ENCODE measurements at regions not wholly inside any gene's neighbourhood (a gene's known extent, or its start where the extent isn't known, plus 50 kb on each side); places are given as distances from the start of the nearest gene placed in this dataset.
"Not testable (repeated sequence)": the region's sequence is repeated elsewhere in the genome, so short reads cannot be mapped to it uniquely, and the experiment has no call there.

- Histone ChIP-seq H3K27ac (no peak overlapping the region), H3K4me3 (no peak overlapping the region), H3K27me3 (no peaks in the 10 kb centered on the region), H3K4me1 (no peaks in the 10 kb centered on the region), H3K9me3 (no peaks in the 10 kb centered on the region), H3K36me3 (no peaks in the 10 kb centered on the region)
- intact Hi-C loops (cut with DNase I; ENCODE audit: low total_unique reads) = no loop called here
- no peak for DNase-seq (ENCODE audit: low spot score in 2 of 2)
- no peak for TF ChIP-seq CTCF (IDR thresholded peaks at IDR 0.05)
- TF ChIP-seq POLR2A (IDR thresholded peaks at IDR 0.05) = no peak
- no peak for TF ChIP-seq POLR2AphosphoS5 (IDR thresholded peaks at IDR 0.05)
These were observed 952.5 kb upstream of the CNTN5 start for GRCh38 chr11:98068251-98068650.

GRCh38 chr11:98069147-98069546 lies 951.6 kb upstream of the CNTN5 start:
- intact Hi-C loops (cut with DNase I; ENCODE audit: low total_unique reads); DNase-seq (ENCODE audit: low spot score in 2 of 2); H3K4me1 ChIP-seq; H3K27me3 ChIP-seq; H3K4me3 ChIP-seq; H3K36me3 ChIP-seq; H3K27ac ChIP-seq; H3K9me3 ChIP-seq: not testable (repeated sequence)

- H3K4me3 ChIP-seq = no peak overlapping the region
- no peak overlapping the region for H3K27ac ChIP-seq
- no peaks in the 10 kb centered on the region for H3K9me3 ChIP-seq
- intact Hi-C loops (cut with DNase I; ENCODE audit: low total_unique reads) = no loop called here
- H3K36me3 ChIP-seq = no peaks in the 10 kb centered on the region
- no peaks in the 10 kb centered on the region for H3K27me3 ChIP-seq
- TF ChIP-seq POLR2AphosphoS5 (IDR thresholded peaks at IDR 0.05) (no peak), POLR2A (IDR thresholded peaks at IDR 0.05) (no peak), CTCF (IDR thresholded peaks at IDR 0.05) (no peak)
- no peak for DNase-seq (ENCODE audit: low spot score in 2 of 2)
- H3K4me1 ChIP-seq = no peaks in the 10 kb centered on the region
These were observed 950.9 kb upstream of the CNTN5 start for GRCh38 chr11:98069861-98070260.

- intact Hi-C loops (cut with DNase I; ENCODE audit: low total_unique reads) = no loop called here
- Histone ChIP-seq H3K27ac (no peak overlapping the region), H3K4me3 (no peak overlapping the region), H3K9me3 (no peaks in the 10 kb centered on the region), H3K36me3 (no peaks in the 10 kb centered on the region), H3K4me1 (no peaks in the 10 kb centered on the region), H3K27me3 (no peaks in the 10 kb centered on the region)
- no peak for DNase-seq (ENCODE audit: low spot score in 2 of 2)
- TF ChIP-seq POLR2AphosphoS5 (IDR thresholded peaks at IDR 0.05) = no peak
- TF ChIP-seq CTCF (IDR thresholded peaks at IDR 0.05) = no peak
- TF ChIP-seq POLR2A (IDR thresholded peaks at IDR 0.05) = no peak
These were observed 929.8 kb upstream of the CNTN5 start for GRCh38 chr11:98090861-98091505.

- Histone ChIP-seq H3K9me3 (no peaks in the 10 kb centered on the region), H3K27me3 (no peaks in the 10 kb centered on the region), H3K4me3 (no peak overlapping the region), H3K4me1 (no peaks in the 10 kb centered on the region), H3K36me3 (no peaks in the 10 kb centered on the region), H3K27ac (no peak overlapping the region)
- DNase-seq (ENCODE audit: low spot score in 2 of 2) = no peak
- intact Hi-C loops (cut with DNase I; ENCODE audit: low total_unique reads) = no loop called here
- TF ChIP-seq POLR2A (IDR thresholded peaks at IDR 0.05) (no peak), POLR2AphosphoS5 (IDR thresholded peaks at IDR 0.05) (no peak), CTCF (IDR thresholded peaks at IDR 0.05) (no peak)
These were observed 921.4 kb upstream of the CNTN5 start for GRCh38 chr11:98099371-98099770.

GRCh38 chr11:98100689-98101088 lies 920.1 kb upstream of the CNTN5 start:
- Histone ChIP-seq H3K27ac (no peak overlapping the region), H3K4me3 (no peak overlapping the region), H3K36me3 (no peaks in the 10 kb centered on the region), H3K27me3 (no peaks in the 10 kb centered on the region), H3K9me3 (no peaks in the 10 kb centered on the region), H3K4me1 (no peaks in the 10 kb centered on the region)
- intact Hi-C loops (cut with DNase I; ENCODE audit: low total_unique reads) = no loop called here
- TF ChIP-seq POLR2A (IDR thresholded peaks at IDR 0.05) (no peak), CTCF (IDR thresholded peaks at IDR 0.05) (no peak), POLR2AphosphoS5 (IDR thresholded peaks at IDR 0.05) (no peak)
- no peak for DNase-seq (ENCODE audit: low spot score in 2 of 2)

Data from breast epithelium (tissue), 4 donors.